ENCODE measurements at regions not wholly inside any gene's neighbourhood (a gene's known extent, or its start where the extent isn't known, plus 50 kb on each side); places are given as distances from the start of the nearest gene placed in this dataset.

GRCh38 chr4:65071564-65071963 is 598.7 kb downstream of the EPHA5 start:
- no peak overlapping the region for H2AK5ac ChIP-seq (ENCODE audit: low read length)
- no peak overlapping the region for H4K12ac ChIP-seq (ENCODE audit: low read depth, low read length)
- no peak overlapping the region for H3K4me3 ChIP-seq (ENCODE audit: low read depth, low read length)
- H3K4ac ChIP-seq (ENCODE audit: low read depth, low read length) = no peak overlapping the region
- no peak overlapping the region for H2AFZ ChIP-seq (ENCODE audit: insufficient read depth, low read length, poor library complexity)
- no peaks in the 10 kb centered on the region for H3K79me2 ChIP-seq (ENCODE audit: control insufficient read depth, insufficient read depth, low read length, poor library complexity)
- no peak overlapping the region for H3K18ac ChIP-seq (ENCODE audit: low read length)
- H3K36me3 ChIP-seq (ENCODE audit: control insufficient read depth in 1 of 2, insufficient read depth in 2 of 2, low read length in 2 of 2) = peaks cover 0 to 2% of the 10 kb centered on the region in 2 experiments
- no peak overlapping the region for H3K23ac ChIP-seq (ENCODE audit: low read length)
- no peak overlapping the region for H3K9ac ChIP-seq (ENCODE audit: low read length)
- H3K27me3 ChIP-seq (ENCODE audit: insufficient read depth, low read length) = no peaks in the 10 kb centered on the region
- peaks cover 2% of the 10 kb centered on the region for H3K9me3 ChIP-seq (ENCODE audit: insufficient read depth, low read depth, low read length)
- H3K14ac ChIP-seq (ENCODE audit: low read length) = no peak overlapping the region
- H4K91ac ChIP-seq (ENCODE audit: low read depth, low read length) = no peak overlapping the region
- no peaks in the 10 kb centered on the region for H3K4me1 ChIP-seq (ENCODE audit: control insufficient read depth in 1 of 2, insufficient read depth in 2 of 2, low read length in 2 of 2)
- H2BK5ac ChIP-seq (ENCODE audit: low read depth, low read length, poor library complexity) = no peak overlapping the region
- no peak overlapping the region for H4K8ac ChIP-seq (ENCODE audit: low read depth, low read length)
- H3K79me1 ChIP-seq (ENCODE audit: low read length) = no peaks in the 10 kb centered on the region
- WGBS (ENCODE audit: extremely low coverage, insufficient coverage, insufficient read length) = no CpG with 5 or more reads among the region's 1 CpG
- DNase-seq = no peak
- no peak overlapping the region for H3K27ac ChIP-seq (ENCODE audit: low read depth, low read length)
- no peak overlapping the region for H3K4me2 ChIP-seq (ENCODE audit: low read length)
- H2BK120ac ChIP-seq (ENCODE audit: insufficient read depth, low read length, poor library complexity) = no peak overlapping the region
- no peak overlapping the region for H2BK12ac ChIP-seq (ENCODE audit: low read length)

GRCh38 chr4:65069177-65069576 is 601.1 kb downstream of the EPHA5 start:
- Histone ChIP-seq H3K9ac (ENCODE audit: low read length) (no peak overlapping the region), H2AFZ (ENCODE audit: insufficient read depth, low read length, poor library complexity) (no peak overlapping the region), H3K18ac (ENCODE audit: low read length) (no peak overlapping the region), H3K9me3 (ENCODE audit: insufficient read depth, low read depth, low read length) (peaks cover 2% of the 10 kb centered on the region), H4K91ac (ENCODE audit: low read depth, low read length) (no peak overlapping the region), H2BK120ac (ENCODE audit: insufficient read depth, low read length, poor library complexity) (no peak overlapping the region), H3K27ac (ENCODE audit: low read depth, low read length) (no peak overlapping the region), H4K8ac (ENCODE audit: low read depth, low read length) (no peak overlapping the region), H3K4me2 (ENCODE audit: low read length) (no peak overlapping the region), H3K4me1 (ENCODE audit: control insufficient read depth in 1 of 2, insufficient read depth in 2 of 2, low read length in 2 of 2) (no peaks in the 10 kb centered on the region), H3K14ac (ENCODE audit: low read length) (no peak overlapping the region), H3K4me3 (ENCODE audit: low read depth, low read length) (peak overlapping the region; percentile 57), H3K27me3 (ENCODE audit: insufficient read depth, low read length) (no peaks in the 10 kb centered on the region), H3K23ac (ENCODE audit: low read length) (no peak overlapping the region), H3K79me2 (ENCODE audit: control insufficient read depth, insufficient read depth, low read length, poor library complexity) (no peaks in the 10 kb centered on the region), H3K36me3 (ENCODE audit: control insufficient read depth in 1 of 2, insufficient read depth in 2 of 2, low read length in 2 of 2) (no peaks in the 10 kb centered on the region), H3K4ac (ENCODE audit: low read depth, low read length) (no peak overlapping the region), H2BK12ac (ENCODE audit: low read length) (no peak overlapping the region), H2AK5ac (ENCODE audit: low read length) (no peak overlapping the region), H3K79me1 (ENCODE audit: low read length) (no peaks in the 10 kb centered on the region), H4K12ac (ENCODE audit: low read depth, low read length) (no peak overlapping the region), H2BK5ac (ENCODE audit: low read depth, low read length, poor library complexity) (no peak overlapping the region)
- no CpG with 5 or more reads among the region's 6 CpGs for WGBS (ENCODE audit: extremely low coverage, insufficient coverage, insufficient read length)
- no peak for DNase-seq

- H4K91ac ChIP-seq (ENCODE audit: low read depth, low read length) = no peak overlapping the region
Measured at GRCh38 chr4:65066106-65066505, 604.2 kb downstream of the EPHA5 start.

DNA sequence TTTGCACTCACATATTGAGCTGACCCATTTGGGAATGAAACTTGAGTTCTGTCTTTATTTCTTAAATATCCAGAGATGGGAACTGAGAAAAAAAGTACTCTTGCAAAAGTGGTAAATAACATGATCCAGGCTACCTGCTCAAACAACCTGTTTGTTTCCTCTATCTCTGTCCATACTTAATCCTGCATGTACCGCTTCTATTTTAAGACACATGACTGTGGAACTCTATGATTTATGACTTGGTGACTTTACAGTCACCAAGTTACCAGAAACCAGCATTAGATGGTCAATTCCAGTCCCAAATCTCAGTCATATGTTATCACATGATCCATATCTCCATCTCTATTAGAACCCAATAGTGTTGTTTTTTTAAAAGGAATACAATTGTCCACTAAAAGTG is 606.7 kb downstream of the EPHA5 start:
- no CpG with 5 or more reads among the region's 1 CpG for WGBS (ENCODE audit: extremely low coverage, insufficient coverage, insufficient read length)
- DNase-seq = no peak

More at GRCh38 chr4:65066106-65066505, 604.2 kb downstream of the EPHA5 start:
- no peak for DNase-seq
- no peaks in the 10 kb centered on the region for H3K79me1 ChIP-seq (ENCODE audit: low read length)
- no peak overlapping the region for H3K14ac ChIP-seq (ENCODE audit: low read length)
- H3K36me3 ChIP-seq (ENCODE audit: control insufficient read depth in 1 of 2, insufficient read depth in 2 of 2, low read length in 2 of 2) = no peaks in the 10 kb centered on the region
- H3K4me2 ChIP-seq (ENCODE audit: low read length) = no peak overlapping the region
- H2BK12ac ChIP-seq (ENCODE audit: low read length) = no peak overlapping the region
- no peak overlapping the region for H3K23ac ChIP-seq (ENCODE audit: low read length)
- no peak overlapping the region for H2BK5ac ChIP-seq (ENCODE audit: low read depth, low read length, poor library complexity)
- H3K4me3 ChIP-seq (ENCODE audit: low read depth, low read length) = no peak overlapping the region
- H3K27ac ChIP-seq (ENCODE audit: low read depth, low read length) = no peak overlapping the region
- no peaks in the 10 kb centered on the region for H3K27me3 ChIP-seq (ENCODE audit: insufficient read depth, low read length)
- H4K12ac ChIP-seq (ENCODE audit: low read depth, low read length) = no peak overlapping the region
- H3K79me2 ChIP-seq (ENCODE audit: control insufficient read depth, insufficient read depth, low read length, poor library complexity) = no peaks in the 10 kb centered on the region
- no peak overlapping the region for H3K9ac ChIP-seq (ENCODE audit: low read length)
- H3K9me3 ChIP-seq (ENCODE audit: insufficient read depth, low read depth, low read length) = no peaks in the 10 kb centered on the region
- H2BK120ac ChIP-seq (ENCODE audit: insufficient read depth, low read length, poor library complexity) = no peak overlapping the region
- no peak overlapping the region for H3K4ac ChIP-seq (ENCODE audit: low read depth, low read length)
- no peak overlapping the region for H2AK5ac ChIP-seq (ENCODE audit: low read length)
- H2AFZ ChIP-seq (ENCODE audit: insufficient read depth, low read length, poor library complexity) = no peak overlapping the region
- H4K8ac ChIP-seq (ENCODE audit: low read depth, low read length) = no peak overlapping the region
- H3K18ac ChIP-seq (ENCODE audit: low read length) = no peak overlapping the region
- H3K4me1 ChIP-seq (ENCODE audit: control insufficient read depth in 1 of 2, insufficient read depth in 2 of 2, low read length in 2 of 2) = no peaks in the 10 kb centered on the region

More for the DNA sequence above, 606.7 kb downstream of the EPHA5 start:
- Histone ChIP-seq H3K4me2 (ENCODE audit: low read length) (no peak overlapping the region), H3K27me3 (ENCODE audit: insufficient read depth, low read length) (no peaks in the 10 kb centered on the region), H3K23ac (ENCODE audit: low read length) (no peak overlapping the region), H3K4me1 (ENCODE audit: control insufficient read depth in 1 of 2, insufficient read depth in 2 of 2, low read length in 2 of 2) (no peaks in the 10 kb centered on the region), H3K79me1 (ENCODE audit: low read length) (no peaks in the 10 kb centered on the region), H2AK5ac (ENCODE audit: low read length) (no peak overlapping the region), H3K9ac (ENCODE audit: low read length) (no peak overlapping the region), H3K36me3 (ENCODE audit: control insufficient read depth in 1 of 2, insufficient read depth in 2 of 2, low read length in 2 of 2) (no peaks in the 10 kb centered on the region), H2BK5ac (ENCODE audit: low read depth, low read length, poor library complexity) (no peak overlapping the region), H4K12ac (ENCODE audit: low read depth, low read length) (no peak overlapping the region), H3K79me2 (ENCODE audit: control insufficient read depth, insufficient read depth, low read length, poor library complexity) (no peaks in the 10 kb centered on the region), H3K27ac (ENCODE audit: low read depth, low read length) (no peak overlapping the region), H3K9me3 (ENCODE audit: insufficient read depth, low read depth, low read length) (no peaks in the 10 kb centered on the region), H2BK120ac (ENCODE audit: insufficient read depth, low read length, poor library complexity) (no peak overlapping the region), H3K18ac (ENCODE audit: low read length) (no peak overlapping the region), H4K8ac (ENCODE audit: low read depth, low read length) (no peak overlapping the region), H2BK12ac (ENCODE audit: low read length) (no peak overlapping the region), H3K4me3 (ENCODE audit: low read depth, low read length) (no peak overlapping the region), H3K4ac (ENCODE audit: low read depth, low read length) (no peak overlapping the region), H4K91ac (ENCODE audit: low read depth, low read length) (no peak overlapping the region), H2AFZ (ENCODE audit: insufficient read depth, low read length, poor library complexity) (no peak overlapping the region), H3K14ac (ENCODE audit: low read length) (no peak overlapping the region)
